Hepatocyte (in vitro differentiated cells): ENCODE measurements at regions not wholly inside any gene's neighbourhood (a gene's known extent, or its start where the extent isn't known, plus 50 kb on each side); places are given as distances from the start of the nearest gene placed in this dataset.
"Not testable (repeated sequence)": the region's sequence is repeated elsewhere in the genome, so short reads cannot be mapped to it uniquely, and the experiment has no call there.

Experiments
- DNase-seq: peaks from one replicate; pipeline ENCODE4 v3.0.0-alpha.2; 2016; ENCODE audit warnings: low spot score
- H2AFZ ChIP-seq: fragments of 200-600 bp; sonication (generic); 2 replicates; pipeline ENCODE4 v1.6.0; 2016; ENCODE audit warnings: antibody characterized with exemption, mild to moderate bottlenecking
- H3K27ac ChIP-seq: fragments of 200-600 bp; sonication (generic); 2 replicates; pipeline ENCODE4 v1.5.1; 2016; ENCODE audit warnings: mild to moderate bottlenecking
- H3K27me3 ChIP-seq: fragments of 200-600 bp; sonication (generic); 2 replicates; pipeline ENCODE4 v1.6.1; 2016
- H3K36me3 ChIP-seq: fragments of 200-600 bp; sonication (generic); replicated peaks from 2 replicates; pipeline ENCODE4 v1.5.1; 2016; ENCODE audit warnings: low read depth; ENCODE audit not compliant: insufficient read depth
- H3K4me1 ChIP-seq: fragments of 200-600 bp; sonication (generic); 2 replicates; pipeline ENCODE4 v1.5.1; 2016; ENCODE audit warnings: mild to moderate bottlenecking, moderate library complexity; ENCODE audit not compliant: insufficient read depth
- H3K4me2 ChIP-seq: fragments of 200-600 bp; sonication (generic); 2 replicates; pipeline ENCODE4 v1.6.0; 2016
- H3K4me3 ChIP-seq: fragments of 200-600 bp; sonication (generic); 2 replicates; pipeline ENCODE4 v1.5.1; 2016; ENCODE audit warnings: mild to moderate bottlenecking
- H3K79me2 ChIP-seq: fragments of 200-600 bp; sonication (generic); 2 replicates; pipeline ENCODE4 v1.6.0; 2017; ENCODE audit warnings: mild to moderate bottlenecking
- H3K9me2 ChIP-seq: fragments of 200-600 bp; sonication (generic); replicated peaks from 2 replicates; pipeline ENCODE4 v1.6.0; 2017; ENCODE audit warnings: mild to moderate bottlenecking; ENCODE audit not compliant: insufficient read depth
- H3K9me3 ChIP-seq: fragments of 200-600 bp; sonication (generic); 2 replicates; pipeline ENCODE4 v1.5.1; 2016; ENCODE audit warnings: low read depth, mild to moderate bottlenecking
- H4K20me1 ChIP-seq: fragments of 200-600 bp; sonication (generic); 2 replicates; pipeline ENCODE4 v1.6.0; 2016; ENCODE audit warnings: mild to moderate bottlenecking; ENCODE audit not compliant: insufficient read depth, poor library complexity, severe bottlenecking
- EZH2 ChIP-seq: fragments of 200-600 bp; sonication (generic); IDR thresholded peaks from 2 replicates; pipeline ENCODE4 v1.6.1; 2016; ENCODE audit warnings: antibody characterized with exemption, mild to moderate bottlenecking, borderline replicate concordance
- EZH2phosphoT487 ChIP-seq: fragments of 200-600 bp; sonication (generic); IDR thresholded peaks from one replicate; pipeline ENCODE4 v1.6.1; 2018; ENCODE audit warnings: antibody characterized with exemption, mild to moderate bottlenecking, low read depth, moderate library complexity; ENCODE audit not compliant: unreplicated experiment, severe bottlenecking
- WGBS: methylation state at CpG from one replicate; pipeline ENCODE4 v1.1.6; 2016; ENCODE audit warnings: low lambda C conversion rate; ENCODE audit errors: missing lambda C conversion rate; 5-methylcytosine and 5-hydroxymethylcytosine counted together
- TF ChIP-seq, protein P1 (sequence below): fragments of 200-600 bp; sonication (generic); IDR thresholded peaks from 2 replicates; pipeline ENCODE4 v1.5.1; 2016; ENCODE audit warnings: antibody characterized with exemption, mild to moderate bottlenecking; ENCODE audit not compliant: poor library complexity

DNA sequence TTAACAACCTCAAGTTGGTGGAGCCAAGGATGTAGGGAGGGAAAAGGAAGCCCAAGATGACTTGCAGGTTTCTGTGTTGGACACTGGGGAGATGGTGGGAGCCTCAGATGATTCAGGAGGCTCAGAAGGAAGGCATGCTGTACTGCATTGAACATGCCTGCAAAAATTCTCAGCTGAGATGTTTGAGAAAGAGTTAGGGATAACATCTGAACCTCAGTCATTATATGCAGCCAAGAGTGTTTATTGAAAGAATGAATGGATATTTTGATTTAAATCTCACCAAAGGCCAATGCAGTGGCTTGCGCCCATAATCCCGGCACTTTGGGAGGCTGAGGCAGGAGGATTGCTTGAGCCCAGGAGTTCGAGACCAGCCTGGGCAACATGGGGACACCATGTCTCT, 243.0 kb downstream of the MYCN start:
- H4K20me1 ChIP-seq, result no peaks in the 10 kb centered on the region
- H3K4me1 ChIP-seq, result no peaks in the 10 kb centered on the region
- no peak for DNase-seq
- H3K4me3 ChIP-seq, result no peak overlapping the region
- H3K79me2 ChIP-seq, result no peaks in the 10 kb centered on the region
- no peaks in the 10 kb centered on the region for H3K9me2 ChIP-seq
- no peak for TF ChIP-seq EZH2phosphoT487
- TF ChIP-seq, protein P1, sequence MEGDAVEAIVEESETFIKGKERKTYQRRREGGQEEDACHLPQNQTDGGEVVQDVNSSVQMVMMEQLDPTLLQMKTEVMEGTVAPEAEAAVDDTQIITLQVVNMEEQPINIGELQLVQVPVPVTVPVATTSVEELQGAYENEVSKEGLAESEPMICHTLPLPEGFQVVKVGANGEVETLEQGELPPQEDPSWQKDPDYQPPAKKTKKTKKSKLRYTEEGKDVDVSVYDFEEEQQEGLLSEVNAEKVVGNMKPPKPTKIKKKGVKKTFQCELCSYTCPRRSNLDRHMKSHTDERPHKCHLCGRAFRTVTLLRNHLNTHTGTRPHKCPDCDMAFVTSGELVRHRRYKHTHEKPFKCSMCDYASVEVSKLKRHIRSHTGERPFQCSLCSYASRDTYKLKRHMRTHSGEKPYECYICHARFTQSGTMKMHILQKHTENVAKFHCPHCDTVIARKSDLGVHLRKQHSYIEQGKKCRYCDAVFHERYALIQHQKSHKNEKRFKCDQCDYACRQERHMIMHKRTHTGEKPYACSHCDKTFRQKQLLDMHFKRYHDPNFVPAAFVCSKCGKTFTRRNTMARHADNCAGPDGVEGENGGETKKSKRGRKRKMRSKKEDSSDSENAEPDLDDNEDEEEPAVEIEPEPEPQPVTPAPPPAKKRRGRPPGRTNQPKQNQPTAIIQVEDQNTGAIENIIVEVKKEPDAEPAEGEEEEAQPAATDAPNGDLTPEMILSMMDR, result no peak
- no peak for TF ChIP-seq EZH2
- no peak overlapping the region for H3K27ac ChIP-seq
- no peaks in the 10 kb centered on the region for H3K27me3 ChIP-seq
- H2AFZ ChIP-seq, result no peak overlapping the region
- no peaks in the 10 kb centered on the region for H3K36me3 ChIP-seq
- 98% methylated on average over 3 of the region's 3 CpGs for WGBS
- H3K4me2 ChIP-seq, result no peak overlapping the region
- H3K9me3 ChIP-seq, result no peaks in the 10 kb centered on the region

DNA sequence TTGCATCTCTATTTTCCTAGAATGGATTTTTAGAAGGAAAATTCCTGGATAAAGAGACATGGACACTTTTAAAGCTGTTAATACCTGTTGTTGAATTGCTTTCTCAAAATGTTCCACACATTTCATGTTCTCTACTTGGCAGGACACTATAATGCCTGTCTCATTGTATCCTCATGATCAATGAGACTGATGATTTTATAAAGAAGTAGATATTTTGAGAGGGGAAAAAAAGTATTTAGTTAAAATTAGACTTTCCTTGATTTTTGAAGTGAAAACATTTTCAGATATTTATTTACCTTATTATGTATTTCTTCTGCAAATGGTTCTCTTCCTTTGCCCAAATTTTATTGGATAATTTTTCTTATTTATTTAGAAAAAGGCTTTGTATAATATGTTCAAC, 242.5 kb downstream of the MYCN start:
- Histone ChIP-seq H3K9me3 (no peaks in the 10 kb centered on the region), H3K4me3 (no peak overlapping the region), H3K27ac (no peak overlapping the region), H4K20me1 (no peaks in the 10 kb centered on the region), H3K4me2 (no peak overlapping the region), H3K4me1 (no peaks in the 10 kb centered on the region), H2AFZ (no peak overlapping the region), H3K79me2 (no peaks in the 10 kb centered on the region), H3K27me3 (no peaks in the 10 kb centered on the region), H3K9me2 (no peaks in the 10 kb centered on the region), H3K36me3 (no peaks in the 10 kb centered on the region)
- DNase-seq, result no peak
- TF ChIP-seq, protein P1, result no peak
- TF ChIP-seq EZH2, result no peak
- no peak for TF ChIP-seq EZH2phosphoT487

DNA sequence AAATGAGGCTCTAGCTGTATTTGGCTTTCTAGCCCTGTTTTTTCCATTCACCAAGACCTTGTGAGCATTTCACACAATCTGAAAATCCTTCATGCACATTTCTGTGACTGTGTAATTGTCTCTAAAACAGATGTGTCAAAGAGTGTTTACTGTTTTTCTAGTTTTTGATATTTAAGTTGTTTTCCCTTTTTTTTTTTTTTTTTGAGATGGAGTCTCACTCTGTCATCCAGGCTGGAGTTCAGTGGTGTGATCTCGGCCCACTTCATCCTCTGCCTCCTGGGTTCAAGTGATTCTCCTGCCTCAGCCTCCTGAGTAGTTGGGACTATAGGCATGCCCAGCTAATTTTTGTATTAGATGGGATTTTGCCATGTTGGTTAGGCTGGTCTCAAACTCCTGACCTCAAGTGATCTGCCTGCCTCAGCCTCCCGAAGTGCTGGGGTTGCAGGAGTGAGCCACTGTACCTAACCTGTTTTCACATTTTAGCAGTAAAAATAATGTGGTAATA, 242.0 kb downstream of the MYCN start:
- WGBS, result 90% methylated on average over 2 of the region's 2 CpGs
- DNase-seq, H3K27me3 ChIP-seq, H3K79me2 ChIP-seq, H3K9me3 ChIP-seq, H3K9me2 ChIP-seq, H4K20me1 ChIP-seq, H3K36me3 ChIP-seq, H3K4me3 ChIP-seq, H3K4me1 ChIP-seq, H3K27ac ChIP-seq, H2AFZ ChIP-seq, H3K4me2 ChIP-seq: not testable (repeated sequence)

DNA sequence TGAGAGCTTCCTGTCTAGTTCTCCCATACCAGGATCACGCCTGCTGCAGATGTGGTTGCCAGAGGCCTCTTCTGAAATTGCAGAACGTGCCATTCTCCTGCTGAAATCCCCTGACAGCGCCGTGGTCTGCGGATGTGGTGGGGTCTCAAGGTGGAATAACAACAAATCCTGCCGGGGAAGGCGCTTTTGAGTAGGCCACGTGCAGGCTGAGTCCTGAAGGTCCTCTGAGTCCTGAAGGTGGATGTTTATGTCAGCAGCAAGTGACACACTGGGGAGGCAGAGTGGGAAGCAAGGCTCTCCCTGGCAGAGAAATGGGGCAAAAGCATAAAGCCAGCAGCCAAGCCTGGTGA, 241.4 kb downstream of the MYCN start:
- Histone ChIP-seq H3K9me3 (no peaks in the 10 kb centered on the region), H3K36me3 (no peaks in the 10 kb centered on the region), H3K4me1 (no peaks in the 10 kb centered on the region), H3K9me2 (no peaks in the 10 kb centered on the region), H3K27me3 (no peaks in the 10 kb centered on the region), H3K27ac (no peak overlapping the region), H3K4me3 (no peak overlapping the region), H3K79me2 (no peaks in the 10 kb centered on the region), H2AFZ (no peak overlapping the region), H4K20me1 (no peaks in the 10 kb centered on the region), H3K4me2 (no peak overlapping the region)
- TF ChIP-seq EZH2phosphoT487 (no peak), EZH2 (no peak)
- TF ChIP-seq, protein P1, result no peak
- DNase-seq, result no peak
- 94% methylated on average over 8 of the region's 8 CpGs for WGBS
